Activated CD4-positive, alpha-beta memory T cell treated with anti-CD3 and anti-CD28 coated beads for 36 hours (primary cell): ENCODE measurements at regions not wholly inside any gene's neighbourhood (a gene's known extent, or its start where the extent isn't known, plus 50 kb on each side); places are given as distances from the start of the nearest gene placed in this dataset.

Source experiments
- CTCF ChIA-PET: fragments of 350-600 bp; sonication (Branson Sonifier 250); formaldehyde crosslinking; loops from one replicate; lab custom pipeline; 2021; ENCODE audit warnings: antibody characterized with exemption, inconsistent platforms; lab: Charles Lee
- POLR2A ChIA-PET: fragments of 350-600 bp; sonication (Branson Sonifier 250); formaldehyde crosslinking; loops from one replicate; lab custom pipeline; 2021; ENCODE audit warnings: antibody characterized with exemption; lab: Charles Lee
- DNase-seq: peaks from one replicate; pipeline ENCODE4 v3.0.0-alpha.2; 2020
- H3K27ac Mint-ChIP-seq: one replicate; pipeline ENCODE4 v1.8.0; 2021; ENCODE audit warnings: mixed read lengths
- H3K27me3 Mint-ChIP-seq: one replicate; pipeline ENCODE4 v1.8.0; 2021; ENCODE audit warnings: mixed read lengths
- H3K36me3 Mint-ChIP-seq: one replicate; pipeline ENCODE4 v1.8.0; 2021; ENCODE audit warnings: mixed read lengths
- H3K4me1 Mint-ChIP-seq: one replicate; pipeline ENCODE4 v1.8.0; 2021; ENCODE audit warnings: low read depth, mixed read lengths
- H3K4me3 Mint-ChIP-seq: one replicate; pipeline ENCODE4 v1.8.0; 2021; ENCODE audit warnings: mild to moderate bottlenecking, mixed read lengths
- H3K9me3 Mint-ChIP-seq: one replicate; pipeline ENCODE4 v1.8.0; 2021; ENCODE audit warnings: mixed read lengths
- intact Hi-C: fragments of 100-400 bp; cut with micrococcal nuclease; formaldehyde crosslinking; loops from one replicate; pipeline ENCODE4 v1.15.1; 2023

DNA sequence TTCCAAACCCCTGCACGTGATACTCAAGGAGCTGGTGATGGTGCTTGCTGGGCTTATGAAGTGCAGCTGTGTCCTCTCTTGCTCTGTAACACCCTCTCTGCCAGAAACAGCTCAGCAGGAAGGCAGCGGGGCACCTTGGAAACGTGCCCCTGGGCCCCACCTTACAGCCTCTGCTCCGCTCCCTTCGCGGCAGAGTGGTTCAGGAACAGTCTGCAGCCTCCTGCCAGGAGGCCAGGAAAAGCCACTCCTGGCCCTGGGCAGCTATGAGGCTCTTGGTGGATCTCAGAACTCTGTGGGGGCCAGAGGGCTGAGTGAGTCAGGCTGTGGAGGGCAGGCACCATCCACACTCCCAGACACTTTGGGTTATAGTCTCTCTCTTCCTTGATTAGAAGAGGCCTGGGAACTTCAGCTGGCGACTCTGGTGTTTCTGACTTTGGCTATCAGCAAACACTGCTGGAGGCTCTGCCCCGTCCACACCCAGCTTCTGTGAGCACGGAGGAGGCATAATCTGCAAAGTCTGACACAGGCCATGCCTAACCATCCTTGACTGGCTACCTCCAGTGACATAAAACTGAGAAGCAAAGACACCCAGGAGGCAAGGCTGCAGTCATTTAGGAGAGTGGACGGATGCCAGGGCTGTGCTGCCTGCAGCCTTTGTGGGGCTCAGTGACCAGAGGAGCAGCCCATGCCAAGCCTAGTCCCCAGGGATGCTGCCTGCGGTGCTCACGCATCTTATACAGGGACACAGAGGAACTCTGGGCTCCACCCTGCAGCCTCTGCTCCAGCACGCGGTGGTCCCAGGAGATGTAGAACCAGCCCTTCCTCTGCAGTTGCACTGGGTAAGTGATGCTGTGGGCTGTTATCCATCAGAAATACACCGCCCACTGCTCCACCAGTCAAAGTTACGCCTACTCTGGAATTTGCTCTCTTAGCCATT is 65.3 kb downstream of the METRNL start:
- ChIA-PET CTCF (interaction anchor here (0.7 to 0.9 kb wide), 2 partner anchors 22 to 49 kb away, joined by 3 read pairs; no protein-coding TSS in a partner anchor), POLR2A (no interaction called here)
- H3K36me3 Mint-ChIP-seq, result no peaks in the 10 kb centered on the region
- no peak overlapping the region for H3K27ac Mint-ChIP-seq
- peaks cover 1% of the 10 kb centered on the region for H3K27me3 Mint-ChIP-seq
- intact Hi-C loops, result no loop called here
- H3K4me3 Mint-ChIP-seq, result no peak overlapping the region
- DNase-seq, result peak; percentile 5
- no peaks in the 10 kb centered on the region for H3K4me1 Mint-ChIP-seq
- H3K9me3 Mint-ChIP-seq, result peaks cover 10% of the 10 kb centered on the region

DNA sequence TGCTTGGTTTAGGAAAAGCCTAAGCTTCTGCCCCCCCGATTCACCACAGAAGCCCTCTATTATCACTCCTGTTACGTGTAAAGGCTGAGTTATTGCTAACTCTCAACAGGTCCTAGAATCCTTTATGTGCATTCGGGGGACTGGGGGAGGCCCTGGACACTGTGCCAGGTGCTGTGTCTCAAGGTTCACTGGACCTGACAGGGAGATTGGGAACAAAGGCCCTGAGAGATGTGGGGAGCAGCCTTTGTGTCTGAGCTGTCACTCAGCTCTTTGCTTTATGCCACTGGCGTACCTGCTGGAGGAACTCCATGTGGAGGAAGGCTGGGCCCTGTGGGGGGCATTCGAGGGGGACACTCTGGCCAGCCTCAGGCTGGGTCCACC is 65.9 kb downstream of the METRNL start:
- POLR2A ChIA-PET, result no interaction called here
- H3K4me1 Mint-ChIP-seq, result no peaks in the 10 kb centered on the region
- no peak overlapping the region for H3K4me3 Mint-ChIP-seq
- intact Hi-C loops, result no loop called here
- no peak overlapping the region for H3K27ac Mint-ChIP-seq
- peaks cover 10% of the 10 kb centered on the region for H3K9me3 Mint-ChIP-seq
- no peak for DNase-seq
- CTCF ChIA-PET, result interaction anchor here (0.9 kb wide), 1 partner anchor 21 kb away, joined by 3 read pairs; no protein-coding TSS in a partner anchor
- H3K27me3 Mint-ChIP-seq, result peaks cover 1% of the 10 kb centered on the region
- H3K36me3 Mint-ChIP-seq, result no peaks in the 10 kb centered on the region

DNA sequence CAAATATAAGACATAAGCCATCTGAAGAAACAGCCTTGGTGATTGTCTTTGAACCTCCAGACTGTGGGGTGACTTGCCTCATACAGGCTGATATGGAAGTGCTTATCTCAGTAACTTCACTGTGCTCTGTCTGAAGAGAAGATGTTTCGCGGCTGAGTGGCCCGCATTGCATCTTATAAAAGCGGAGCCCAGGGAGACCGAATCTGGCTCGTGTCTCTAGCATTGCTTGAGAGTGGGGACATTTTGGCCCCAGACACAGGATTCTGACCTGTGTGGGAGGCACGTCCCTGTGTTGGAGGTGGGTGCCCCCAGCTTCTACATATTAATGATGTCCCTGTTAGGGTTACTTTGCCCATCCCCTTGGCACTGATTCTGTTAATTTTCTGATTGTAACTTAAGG is 66.4 kb downstream of the METRNL start:
- Mint-ChIP-seq H3K4me3 (no peak overlapping the region), H3K27me3 (peaks cover 1% of the 10 kb centered on the region), H3K4me1 (no peaks in the 10 kb centered on the region), H3K27ac (no peak overlapping the region), H3K36me3 (no peaks in the 10 kb centered on the region), H3K9me3 (peaks cover 10% of the 10 kb centered on the region)
- ChIA-PET CTCF (no interaction called here), POLR2A (no interaction called here)
- DNase-seq, result no peak
- intact Hi-C loops, result no loop called here

DNA sequence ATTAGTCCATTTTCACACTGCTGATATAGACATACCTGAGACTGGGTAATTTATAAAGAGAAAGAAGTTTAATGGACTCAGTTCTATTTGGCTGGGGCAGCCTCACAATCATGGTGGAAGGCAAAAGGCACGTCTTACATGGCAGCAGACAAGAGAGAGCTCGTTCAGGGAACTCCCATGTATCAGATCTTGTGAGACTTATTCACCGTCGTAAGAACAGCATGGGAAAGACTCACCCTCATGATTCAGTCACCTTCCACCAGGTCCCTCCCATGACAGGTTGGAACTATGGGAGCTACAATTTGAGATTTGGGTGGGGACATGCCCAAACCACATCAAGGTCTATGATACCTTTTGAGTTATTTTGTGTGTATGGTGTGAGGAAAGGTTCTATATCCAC is 66.9 kb downstream of the METRNL start:
- CTCF ChIA-PET, result no interaction called here
- Mint-ChIP-seq H3K36me3 (no peaks in the 10 kb centered on the region), H3K27me3 (peaks cover 1% of the 10 kb centered on the region), H3K9me3 (peaks cover 10% of the 10 kb centered on the region), H3K4me3 (no peak overlapping the region), H3K4me1 (no peaks in the 10 kb centered on the region), H3K27ac (no peak overlapping the region)
- POLR2A ChIA-PET, result no interaction called here
- intact Hi-C loops, result no loop called here
- DNase-seq, result no peak

GRCh38 chr17:83147280-83147679 is 67.9 kb downstream of the METRNL start:
- intact Hi-C loops, result no loop called here
- Mint-ChIP-seq H3K27me3 (peaks cover under 1% of the 10 kb centered on the region), H3K9me3 (peaks cover 6% of the 10 kb centered on the region), H3K4me1 (no peaks in the 10 kb centered on the region), H3K27ac (no peak overlapping the region), H3K4me3 (no peak overlapping the region), H3K36me3 (no peaks in the 10 kb centered on the region)
- DNase-seq, result no peak
- ChIA-PET POLR2A (no interaction called here), CTCF (no interaction called here)

DNA sequence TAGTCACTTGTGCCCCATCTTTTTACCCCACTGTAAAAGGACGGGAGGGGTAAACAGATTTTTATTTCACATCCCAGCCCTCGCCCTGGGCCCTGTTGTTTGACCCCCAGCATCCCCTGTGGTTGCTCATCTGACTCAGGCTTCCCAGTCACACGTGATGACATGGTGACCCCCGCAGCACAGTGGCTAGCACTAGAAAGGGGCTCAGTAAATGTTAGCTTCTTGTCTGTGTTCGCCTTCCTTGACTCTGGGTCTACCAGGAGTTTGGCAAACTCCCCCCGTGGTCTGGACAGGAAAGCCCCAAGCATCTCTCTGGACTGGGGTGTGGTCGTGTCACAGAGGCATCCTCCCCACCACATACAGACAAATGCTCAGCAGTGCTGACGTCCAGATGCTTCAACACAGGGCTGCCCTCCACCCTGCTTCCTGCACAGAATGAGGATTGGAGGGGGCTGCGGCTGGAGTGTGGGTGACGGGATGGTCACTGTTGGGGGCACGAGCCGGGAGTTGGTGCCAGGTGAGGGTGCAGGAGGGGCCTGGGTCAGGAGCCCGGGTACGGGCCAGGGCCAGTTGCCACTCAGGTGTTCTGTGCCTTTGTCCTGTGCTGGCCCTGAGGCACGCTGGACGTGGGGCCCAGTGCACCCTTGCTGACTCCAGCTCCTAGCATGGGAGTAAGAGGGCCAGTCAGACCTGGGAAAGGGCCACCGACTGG is 69.1 kb downstream of the METRNL start:
- ChIA-PET CTCF (no interaction called here), POLR2A (no interaction called here)
- Mint-ChIP-seq H3K9me3 (peaks cover 6% of the 10 kb centered on the region), H3K4me1 (no peaks in the 10 kb centered on the region), H3K4me3 (no peak overlapping the region), H3K27ac (no peak overlapping the region), H3K27me3 (no peaks in the 10 kb centered on the region), H3K36me3 (no peaks in the 10 kb centered on the region)
- intact Hi-C loops, result no loop called here
- peak; percentile 4 for DNase-seq

DNA sequence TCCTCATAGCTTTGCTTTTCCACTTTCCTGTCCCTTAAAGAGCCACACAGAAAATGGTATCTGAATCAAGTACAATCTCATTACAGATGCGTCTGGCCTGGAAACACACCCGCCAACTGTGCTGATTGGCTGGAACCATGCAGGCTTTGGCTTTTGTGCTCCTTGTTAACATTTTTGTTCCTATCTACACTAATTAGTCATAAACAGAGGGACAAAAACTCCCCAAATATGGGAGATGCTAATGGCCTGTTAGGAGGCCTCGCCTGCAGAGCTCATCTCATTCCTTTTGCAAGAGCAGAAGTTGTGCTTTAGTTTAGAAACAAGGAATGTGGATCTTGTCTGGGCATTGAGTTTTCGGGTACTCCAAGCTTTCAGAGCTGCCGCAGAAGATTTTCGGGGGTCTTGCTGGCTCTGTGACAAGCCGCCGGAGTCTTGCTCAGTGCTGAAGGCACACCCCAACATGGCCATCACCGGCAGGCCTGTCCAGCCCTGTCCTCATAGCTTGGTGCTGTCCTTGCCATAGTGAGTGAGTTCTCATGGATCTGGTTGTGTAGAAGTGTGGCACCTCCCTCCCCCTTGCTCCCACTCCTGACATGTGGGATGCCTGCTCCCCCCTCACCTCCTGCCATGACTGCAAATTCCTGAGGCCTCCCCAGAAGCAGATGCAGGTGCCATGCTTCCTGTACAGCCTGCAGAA is 69.8 kb downstream of the METRNL start:
- H3K27ac Mint-ChIP-seq, result no peak overlapping the region
- peak; percentile 2 for DNase-seq
- POLR2A ChIA-PET, result no interaction called here
- H3K36me3 Mint-ChIP-seq, result no peaks in the 10 kb centered on the region
- H3K4me3 Mint-ChIP-seq, result no peak overlapping the region
- H3K4me1 Mint-ChIP-seq, result no peaks in the 10 kb centered on the region
- H3K27me3 Mint-ChIP-seq, result no peaks in the 10 kb centered on the region
- intact Hi-C loops, result no loop called here
- H3K9me3 Mint-ChIP-seq, result peaks cover 6% of the 10 kb centered on the region
- CTCF ChIA-PET, result no interaction called here

GRCh38 chr17:83149761-83150251 is 70.4 kb downstream of the METRNL start:
- no peak overlapping the region for H3K4me3 Mint-ChIP-seq
- CTCF ChIA-PET, result no interaction called here
- H3K4me1 Mint-ChIP-seq, result no peaks in the 10 kb centered on the region
- H3K27me3 Mint-ChIP-seq, result no peaks in the 10 kb centered on the region
- no peaks in the 10 kb centered on the region for H3K36me3 Mint-ChIP-seq
- peak; percentile 5 for DNase-seq
- intact Hi-C loops, result no loop called here
- no peak overlapping the region for H3K27ac Mint-ChIP-seq
- H3K9me3 Mint-ChIP-seq, result peaks cover 6% of the 10 kb centered on the region
- POLR2A ChIA-PET, result no interaction called here

GRCh38 chr17:83150369-83151055 is 71.1 kb downstream of the METRNL start:
- Mint-ChIP-seq H3K36me3 (no peaks in the 10 kb centered on the region), H3K27me3 (peaks cover 2% of the 10 kb centered on the region), H3K4me1 (peaks cover 2% of the 10 kb centered on the region), H3K27ac (no peak overlapping the region), H3K4me3 (no peak overlapping the region), H3K9me3 (peaks cover 6% of the 10 kb centered on the region)
- intact Hi-C loops, result no loop called here
- CTCF ChIA-PET, result no interaction called here
- peak; percentile 1 for DNase-seq
- POLR2A ChIA-PET, result no interaction called here

- H3K4me3 Mint-ChIP-seq, result no peak overlapping the region
- POLR2A ChIA-PET, result no interaction called here
- H3K9me3 Mint-ChIP-seq, result peaks cover 6% of the 10 kb centered on the region
- H3K27ac Mint-ChIP-seq, result no peak overlapping the region
- intact Hi-C loops, result no loop called here
- peaks cover 2% of the 10 kb centered on the region for H3K27me3 Mint-ChIP-seq
- CTCF ChIA-PET, result no interaction called here
- peaks cover 4% of the 10 kb centered on the region for H3K4me1 Mint-ChIP-seq
- H3K36me3 Mint-ChIP-seq, result no peaks in the 10 kb centered on the region
- peak; percentile 3 for DNase-seq
Observed at GRCh38 chr17:83151056-83151441, 71.6 kb downstream of the METRNL start.

DNA sequence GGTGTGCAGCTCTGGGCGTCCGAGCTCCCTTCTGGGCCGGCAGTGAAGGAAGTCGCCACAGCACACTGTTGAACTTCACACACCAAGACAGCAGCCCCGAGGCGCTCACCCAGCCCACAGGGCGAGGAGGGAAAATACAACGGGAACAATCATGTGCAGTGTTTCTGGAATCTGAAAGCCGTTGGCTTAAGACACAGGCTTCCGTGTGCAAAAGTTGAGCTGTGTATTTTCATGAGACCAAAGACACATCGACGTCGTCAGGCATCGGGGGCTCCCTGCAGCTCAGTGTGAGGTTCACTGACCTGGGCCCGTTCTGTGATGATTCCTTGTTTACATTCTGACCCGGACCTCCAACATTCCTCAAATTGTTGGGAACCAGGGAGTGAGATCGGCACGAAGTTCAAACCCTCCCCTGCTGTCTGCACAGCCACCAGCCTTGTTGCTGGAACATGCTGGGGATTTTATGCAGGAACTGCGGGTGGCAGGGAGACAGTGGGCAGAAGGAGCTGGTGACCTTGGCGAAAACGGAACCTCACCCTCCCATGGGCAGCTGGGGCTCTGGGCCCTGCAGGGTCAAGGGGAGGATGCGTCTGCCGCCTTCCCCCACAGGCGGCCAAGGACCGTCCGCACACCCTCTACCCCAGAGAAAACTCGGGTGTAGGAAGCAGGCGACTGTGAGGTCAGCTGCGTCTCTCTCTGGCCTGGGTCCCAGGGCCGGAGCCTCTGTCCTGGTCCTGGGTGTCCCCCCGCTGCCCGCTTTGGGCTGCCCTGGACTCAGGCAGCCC is 72.2 kb downstream of the METRNL start:
- H3K27me3 Mint-ChIP-seq, result peaks cover 2% of the 10 kb centered on the region
- H3K27ac Mint-ChIP-seq, result no peak overlapping the region
- ChIA-PET CTCF (no interaction called here), POLR2A (no interaction called here)
- no peak for DNase-seq
- H3K4me1 Mint-ChIP-seq, result peaks cover 4% of the 10 kb centered on the region
- peaks cover 3% of the 10 kb centered on the region for H3K9me3 Mint-ChIP-seq
- no peaks in the 10 kb centered on the region for H3K36me3 Mint-ChIP-seq
- intact Hi-C loops, result no loop called here
- no peak overlapping the region for H3K4me3 Mint-ChIP-seq
